Colonic mucosa (tissue), 4 donors: ENCODE measurements at regions not wholly inside any gene's neighbourhood (a gene's known extent, or its start where the extent isn't known, plus 50 kb on each side); places are given as distances from the start of the nearest gene placed in this dataset.
"Not testable (repeated sequence)": the region's sequence is repeated elsewhere in the genome, so short reads cannot be mapped to it uniquely, and the experiment has no call there.

ENCODE experiments used
- DNase-seq: peaks from one replicate; pipeline ENCODE4 v3.0.0-alpha.2; 2020
- H3K27ac ChIP-seq: fragments of 200-600 bp; one replicate; pipeline ENCODE4 v1.8.0; 2021
- H3K27me3 ChIP-seq: fragments of 200-600 bp; one replicate; pipeline ENCODE4 v1.8.0; 2021
- H3K36me3 ChIP-seq: fragments of 200-600 bp; one replicate; pipeline ENCODE4 v1.8.0; 2021
- H3K4me1 ChIP-seq: fragments of 200-600 bp; one replicate; pipeline ENCODE4 v1.8.0; 2021; ENCODE audit warnings: mild to moderate bottlenecking
- H3K4me3 ChIP-seq: fragments of 200-600 bp; one replicate; pipeline ENCODE4 v1.8.0; 2021
- H3K9ac ChIP-seq, 2 donors: one replicate each; pipeline ENCODE4 v1.7.0; 2013; ENCODE audit warnings: control low read depth in 2 of 2, low read depth in 2 of 2, low read length in 2 of 2
- H3K9me3 ChIP-seq: fragments of 200-600 bp; one replicate; pipeline ENCODE4 v1.8.0; 2021
- intact Hi-C: fragments of 100-400 bp; cut with DNase I; formaldehyde crosslinking; loops from one replicate; pipeline ENCODE4 v1.14.1; 2022
- TF ChIP-seq, protein P1 (sequence below): fragments of 200-600 bp; IDR thresholded peaks from one replicate; pipeline ENCODE4 v1.8.0; 2022; ENCODE audit warnings: antibody characterized with exemption, mild to moderate bottlenecking
- donor health status: healthy.
- donor health status: DM: no; HTN: no; CAD: no.
- donor health status: DM: no; HTN: no; CAD: no.

GRCh38 chr22:19608003-19608690 lies 83.9 kb upstream of the CLDN5 start:
- intact Hi-C loops, result no loop called here
- no peaks in the 10 kb centered on the region for H3K4me1 ChIP-seq
- H3K9me3 ChIP-seq, result no peaks in the 10 kb centered on the region
- DNase-seq, result no peak
- no peak overlapping the region for H3K27ac ChIP-seq
- TF ChIP-seq, protein P1, sequence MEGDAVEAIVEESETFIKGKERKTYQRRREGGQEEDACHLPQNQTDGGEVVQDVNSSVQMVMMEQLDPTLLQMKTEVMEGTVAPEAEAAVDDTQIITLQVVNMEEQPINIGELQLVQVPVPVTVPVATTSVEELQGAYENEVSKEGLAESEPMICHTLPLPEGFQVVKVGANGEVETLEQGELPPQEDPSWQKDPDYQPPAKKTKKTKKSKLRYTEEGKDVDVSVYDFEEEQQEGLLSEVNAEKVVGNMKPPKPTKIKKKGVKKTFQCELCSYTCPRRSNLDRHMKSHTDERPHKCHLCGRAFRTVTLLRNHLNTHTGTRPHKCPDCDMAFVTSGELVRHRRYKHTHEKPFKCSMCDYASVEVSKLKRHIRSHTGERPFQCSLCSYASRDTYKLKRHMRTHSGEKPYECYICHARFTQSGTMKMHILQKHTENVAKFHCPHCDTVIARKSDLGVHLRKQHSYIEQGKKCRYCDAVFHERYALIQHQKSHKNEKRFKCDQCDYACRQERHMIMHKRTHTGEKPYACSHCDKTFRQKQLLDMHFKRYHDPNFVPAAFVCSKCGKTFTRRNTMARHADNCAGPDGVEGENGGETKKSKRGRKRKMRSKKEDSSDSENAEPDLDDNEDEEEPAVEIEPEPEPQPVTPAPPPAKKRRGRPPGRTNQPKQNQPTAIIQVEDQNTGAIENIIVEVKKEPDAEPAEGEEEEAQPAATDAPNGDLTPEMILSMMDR, result no peak
- no peak overlapping the region for H3K4me3 ChIP-seq
- H3K27me3 ChIP-seq, result peaks cover 4% of the 10 kb centered on the region
- no peaks in the 10 kb centered on the region for H3K36me3 ChIP-seq
- H3K9ac ChIP-seq, result no peak overlapping the region

- H3K4me1 ChIP-seq, H3K9ac ChIP-seq, H3K9me3 ChIP-seq, intact Hi-C loops, DNase-seq, H3K27me3 ChIP-seq, H3K27ac ChIP-seq, H3K36me3 ChIP-seq, H3K4me3 ChIP-seq: not testable (repeated sequence)
These were observed 85.5 kb upstream of the CLDN5 start for GRCh38 chr22:19609753-19610152.

DNA sequence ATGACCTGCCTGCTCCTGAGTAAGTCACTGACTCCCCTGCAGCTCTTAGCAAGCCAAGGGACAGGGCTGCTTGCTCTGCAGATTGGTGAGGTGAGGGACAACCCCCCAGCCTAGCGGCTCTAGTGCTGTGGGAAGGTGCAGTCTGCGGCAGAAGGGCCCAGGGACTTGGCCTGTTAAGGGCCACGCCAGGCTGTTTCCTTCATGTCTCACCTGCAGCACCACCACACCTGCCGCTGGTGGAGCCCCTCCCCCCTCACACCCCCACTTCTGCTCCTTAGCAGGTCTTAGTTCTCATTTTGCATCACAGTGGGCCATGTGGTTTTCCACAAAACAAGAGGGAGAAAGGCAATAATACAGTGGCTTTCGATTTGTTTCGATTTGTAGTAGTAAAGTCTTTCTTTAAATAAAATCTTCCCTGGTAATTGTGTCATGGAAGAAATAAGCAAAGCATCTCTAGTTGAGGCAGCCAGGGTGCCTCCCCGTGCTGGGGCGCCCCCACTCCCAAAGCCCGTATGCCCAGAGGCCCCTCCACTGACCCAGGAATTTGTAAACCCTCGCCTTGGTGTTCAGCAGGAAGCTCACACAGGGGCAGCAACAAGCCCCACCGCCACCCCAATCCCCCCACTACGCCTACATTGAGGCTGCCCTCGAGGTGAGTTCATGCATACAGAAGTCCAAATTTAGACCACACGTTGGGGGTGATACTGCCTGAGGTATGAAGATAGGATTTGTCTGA lies 86.5 kb upstream of the CLDN5 start:
- TF ChIP-seq, protein P1, result no peak
- Histone ChIP-seq H3K4me3 (no peak overlapping the region), H3K27ac (no peak overlapping the region), H3K9ac (no peak overlapping the region), H3K9me3 (no peaks in the 10 kb centered on the region), H3K36me3 (no peaks in the 10 kb centered on the region), H3K27me3 (peaks cover 4% of the 10 kb centered on the region), H3K4me1 (no peaks in the 10 kb centered on the region)
- no peak for DNase-seq
- intact Hi-C loops, result no loop called here

GRCh38 chr22:19611590-19611989 lies 87.4 kb upstream of the CLDN5 start:
- H3K27me3 ChIP-seq, result peaks cover 4% of the 10 kb centered on the region
- no peaks in the 10 kb centered on the region for H3K9me3 ChIP-seq
- DNase-seq, result no peak
- intact Hi-C loops, result no loop called here
- no peak overlapping the region for H3K27ac ChIP-seq
- no peaks in the 10 kb centered on the region for H3K36me3 ChIP-seq
- H3K4me1 ChIP-seq, result no peaks in the 10 kb centered on the region
- H3K4me3 ChIP-seq, result no peak overlapping the region
- H3K9ac ChIP-seq, result no peak overlapping the region
- TF ChIP-seq, protein P1, result no peak

DNA sequence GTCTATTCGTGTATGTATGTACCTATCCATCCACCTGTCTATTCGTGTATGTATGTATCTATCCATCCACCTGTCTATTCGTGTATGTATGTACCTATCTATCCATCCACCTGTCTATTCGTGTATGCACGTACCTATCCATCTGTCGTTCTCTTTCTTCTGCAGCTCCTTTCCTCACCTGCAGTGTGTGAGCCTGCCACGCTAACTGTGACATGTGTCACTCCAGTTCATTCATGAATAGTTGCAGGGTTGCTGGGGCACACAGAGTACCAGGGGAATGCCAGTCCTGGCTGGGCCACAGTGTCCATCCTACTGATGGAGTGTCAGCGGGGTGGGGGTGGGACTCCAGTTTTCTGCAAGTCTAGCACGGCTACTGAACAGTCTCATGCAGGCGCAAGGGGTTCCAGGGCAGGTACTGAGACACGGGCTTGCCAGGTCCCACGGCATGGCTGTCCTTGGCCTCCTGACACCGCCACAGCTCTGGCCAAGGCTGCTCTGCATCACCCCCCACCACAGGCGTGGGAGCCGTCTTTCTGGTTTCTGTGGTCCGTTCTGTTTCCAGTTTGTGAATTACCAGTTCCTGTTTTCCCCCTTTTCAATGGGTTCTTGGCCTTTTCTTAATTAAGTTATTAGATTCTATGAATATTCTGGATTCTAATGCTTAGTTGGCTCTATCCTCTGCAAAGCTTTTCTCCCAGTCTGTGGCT lies 88.8 kb upstream of the CLDN5 start:
- intact Hi-C loops, result no loop called here
- no peak for DNase-seq
- Histone ChIP-seq H3K9ac (no peak overlapping the region), H3K4me3 (no peak overlapping the region), H3K27me3 (no peaks in the 10 kb centered on the region), H3K9me3 (no peaks in the 10 kb centered on the region), H3K27ac (no peak overlapping the region), H3K4me1 (no peaks in the 10 kb centered on the region), H3K36me3 (no peaks in the 10 kb centered on the region)
- TF ChIP-seq, protein P1, result no peak

DNA sequence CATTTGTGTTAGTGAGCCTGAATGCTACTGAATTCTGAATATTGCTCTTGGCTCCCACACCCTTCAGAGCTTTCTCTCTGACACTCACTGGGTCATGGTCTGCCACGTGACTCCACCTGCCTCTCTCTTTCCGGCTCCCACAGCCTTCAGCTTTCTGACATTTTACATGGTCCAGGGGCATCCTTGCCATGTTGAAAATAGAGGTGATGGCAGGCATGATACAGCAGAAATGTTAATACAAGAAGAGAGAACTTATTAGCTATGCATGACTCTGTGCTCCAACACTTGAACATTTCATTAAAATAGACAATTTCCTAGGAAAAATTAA lies 90.3 kb upstream of the CLDN5 start:
- Histone ChIP-seq H3K9me3 (no peaks in the 10 kb centered on the region), H3K27ac (no peak overlapping the region), H3K9ac (no peak overlapping the region), H3K36me3 (no peaks in the 10 kb centered on the region), H3K4me3 (no peak overlapping the region), H3K27me3 (no peaks in the 10 kb centered on the region), H3K4me1 (no peaks in the 10 kb centered on the region)
- DNase-seq, result no peak
- intact Hi-C loops, result no loop called here
- TF ChIP-seq, protein P1, result no peak
